D341Med (cell line): ENCODE measurements at regions not wholly inside any gene's neighbourhood (a gene's known extent, or its start where the extent isn't known, plus 50 kb on each side); places are given as distances from the start of the nearest gene placed in this dataset.

Source experiments
- DNase-seq: peaks from one replicate; pipeline ENCODE4 v3.0.0; 2012; ENCODE audit warnings: low spot score

GRCh38 chr22:22420580-22420979 lies 88.0 kb downstream of the ZNF280B start:
- no peak for DNase-seq

DNA sequence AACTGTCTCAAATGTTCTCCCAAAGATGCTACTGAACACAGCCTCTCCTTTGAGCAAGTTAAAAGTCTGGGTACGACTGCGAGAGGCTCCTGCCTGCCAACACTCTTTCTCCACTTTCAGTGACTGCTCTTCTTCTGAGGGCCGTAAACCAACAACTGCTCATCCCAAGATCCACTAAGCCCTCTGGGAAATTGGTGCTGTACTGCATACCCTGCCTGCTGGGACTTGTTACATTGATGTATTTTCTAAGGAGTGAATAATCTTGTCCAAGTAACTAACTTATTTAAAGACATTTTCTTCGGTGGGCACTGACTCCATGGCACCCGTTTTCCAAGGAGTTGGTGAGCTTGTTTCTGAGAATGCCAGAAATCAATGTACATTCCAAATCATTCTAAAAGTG lies 87.2 kb downstream of the ZNF280B start:
- DNase-seq, result no peak

GRCh38 chr22:22422629-22423112 lies 85.9 kb downstream of the ZNF280B start:
- DNase-seq, result peak; percentile 69

- DNase-seq, result no peak
Measured at GRCh38 chr22:22423681-22424080, 84.9 kb downstream of the ZNF280B start.

DNA sequence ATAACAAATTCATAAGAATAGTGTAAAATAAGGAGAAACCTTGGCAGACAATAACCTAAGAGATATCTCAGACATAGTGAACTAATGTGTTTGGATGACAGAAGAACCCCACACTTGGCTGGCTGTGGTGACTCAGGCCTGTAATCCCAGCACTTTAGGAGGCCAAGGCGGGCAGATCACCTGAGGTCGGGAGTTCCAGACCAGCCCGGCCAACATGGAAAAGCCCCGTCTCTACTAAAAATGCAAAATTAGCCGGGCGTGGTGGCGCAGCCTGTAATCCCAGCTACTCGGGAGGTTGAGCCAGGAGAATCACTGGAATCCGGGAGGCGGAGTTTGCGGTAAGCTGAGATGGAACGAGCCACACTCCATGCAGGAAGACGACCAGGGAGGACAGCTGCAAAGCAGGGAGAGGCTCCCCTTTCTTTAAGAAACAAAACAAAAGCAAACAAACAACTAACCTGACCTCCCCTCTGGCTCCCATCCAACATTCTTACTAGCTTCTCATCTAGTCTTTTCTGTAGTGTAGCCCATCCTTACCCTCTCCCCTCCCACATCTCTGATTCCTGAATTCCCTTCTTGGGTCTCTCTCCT lies 84.2 kb downstream of the ZNF280B start:
- DNase-seq, result no peak

DNA sequence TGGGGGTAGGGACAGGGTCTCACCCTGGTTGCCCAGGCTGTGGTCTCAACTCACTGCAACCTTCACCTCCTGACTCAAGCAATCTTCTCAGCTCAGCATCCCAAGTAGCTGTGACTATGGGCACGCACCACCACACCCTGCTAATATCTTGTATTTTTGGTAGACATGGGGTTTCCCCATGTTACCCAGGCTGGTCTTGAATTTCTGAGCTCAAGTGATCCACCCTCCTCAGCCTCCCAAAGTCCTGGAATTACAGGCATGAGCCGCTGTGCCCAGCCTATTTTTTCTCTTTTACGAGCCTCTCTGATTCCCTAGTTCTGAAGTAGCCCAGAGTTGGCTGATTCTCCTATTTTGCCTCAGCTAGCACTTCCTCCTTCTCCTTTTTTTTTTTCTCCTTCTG lies 83.6 kb downstream of the ZNF280B start:
- no peak for DNase-seq

DNA sequence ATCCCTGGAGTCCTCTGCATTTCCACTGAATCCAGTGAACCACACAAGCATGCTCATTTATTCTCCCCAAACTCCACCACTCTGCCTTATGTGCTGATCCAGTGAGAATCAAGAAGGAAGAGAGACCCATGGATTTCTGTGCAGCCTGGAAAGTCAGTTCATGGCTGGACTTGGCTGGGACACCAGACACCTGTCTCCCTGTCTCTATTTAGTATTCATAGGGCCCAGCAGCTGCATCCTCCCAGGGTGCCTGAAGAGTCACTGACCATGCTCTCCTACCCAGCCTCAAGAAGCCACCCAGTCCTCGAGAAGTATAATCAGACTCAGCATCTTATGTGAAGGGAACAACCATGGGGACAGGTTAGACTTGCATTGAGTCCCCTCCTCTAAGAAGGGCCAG lies 83.2 kb downstream of the ZNF280B start:
- DNase-seq, result no peak

GRCh38 chr22:22425783-22426624 lies 82.5 kb downstream of the ZNF280B start:
- no peak for DNase-seq

- DNase-seq, result no peak
Measured at GRCh38 chr22:22427542-22428065, 80.9 kb downstream of the ZNF280B start.

DNA sequence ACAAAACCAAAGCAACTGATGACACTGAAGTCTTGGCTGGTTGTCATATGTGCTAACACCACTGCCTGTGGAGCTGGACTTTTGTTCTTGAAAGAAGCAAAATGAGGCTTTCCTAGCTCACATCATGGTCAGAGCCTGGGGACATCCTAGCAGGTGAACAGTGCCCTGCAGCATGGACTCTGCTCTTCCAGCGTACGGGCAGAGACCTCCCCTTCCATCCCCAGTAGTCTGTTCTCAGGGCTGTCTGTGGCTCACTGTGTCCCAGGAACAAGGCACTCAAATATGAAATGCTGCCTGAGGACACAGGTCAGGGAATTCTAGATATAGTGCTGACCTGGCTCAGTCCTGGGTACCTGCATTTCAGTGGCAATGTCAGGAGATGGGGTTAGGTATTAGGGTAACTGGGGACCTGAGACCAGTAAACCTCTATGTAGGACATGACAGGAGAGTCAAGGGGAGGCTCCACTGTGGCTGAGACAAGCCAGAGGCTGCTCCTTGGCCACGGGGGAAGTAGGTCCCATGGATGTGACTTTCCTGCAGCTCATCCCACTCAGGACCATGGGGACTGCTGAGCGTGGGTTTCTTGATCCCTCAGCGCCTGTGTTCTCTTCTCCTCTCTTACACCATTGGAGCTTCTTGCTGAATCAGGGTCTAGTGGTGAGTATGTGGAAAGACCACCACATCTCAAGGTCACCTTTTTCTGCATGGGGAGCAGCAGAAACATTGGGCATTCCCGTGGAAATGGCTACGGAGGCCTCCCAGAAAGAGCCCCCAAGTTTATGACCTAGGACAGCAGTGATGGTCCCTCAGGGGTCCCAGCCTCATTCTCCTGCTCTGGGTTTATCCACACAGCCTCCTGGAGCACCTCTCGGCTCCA lies 80.1 kb downstream of the ZNF280B start:
- no peak for DNase-seq

- no peak for DNase-seq
Measured at GRCh38 chr22:22429369-22430108, 79.0 kb downstream of the ZNF280B start.

- no peak for DNase-seq
Measured at GRCh38 chr22:22430111-22430820, 78.3 kb downstream of the ZNF280B start.

DNA sequence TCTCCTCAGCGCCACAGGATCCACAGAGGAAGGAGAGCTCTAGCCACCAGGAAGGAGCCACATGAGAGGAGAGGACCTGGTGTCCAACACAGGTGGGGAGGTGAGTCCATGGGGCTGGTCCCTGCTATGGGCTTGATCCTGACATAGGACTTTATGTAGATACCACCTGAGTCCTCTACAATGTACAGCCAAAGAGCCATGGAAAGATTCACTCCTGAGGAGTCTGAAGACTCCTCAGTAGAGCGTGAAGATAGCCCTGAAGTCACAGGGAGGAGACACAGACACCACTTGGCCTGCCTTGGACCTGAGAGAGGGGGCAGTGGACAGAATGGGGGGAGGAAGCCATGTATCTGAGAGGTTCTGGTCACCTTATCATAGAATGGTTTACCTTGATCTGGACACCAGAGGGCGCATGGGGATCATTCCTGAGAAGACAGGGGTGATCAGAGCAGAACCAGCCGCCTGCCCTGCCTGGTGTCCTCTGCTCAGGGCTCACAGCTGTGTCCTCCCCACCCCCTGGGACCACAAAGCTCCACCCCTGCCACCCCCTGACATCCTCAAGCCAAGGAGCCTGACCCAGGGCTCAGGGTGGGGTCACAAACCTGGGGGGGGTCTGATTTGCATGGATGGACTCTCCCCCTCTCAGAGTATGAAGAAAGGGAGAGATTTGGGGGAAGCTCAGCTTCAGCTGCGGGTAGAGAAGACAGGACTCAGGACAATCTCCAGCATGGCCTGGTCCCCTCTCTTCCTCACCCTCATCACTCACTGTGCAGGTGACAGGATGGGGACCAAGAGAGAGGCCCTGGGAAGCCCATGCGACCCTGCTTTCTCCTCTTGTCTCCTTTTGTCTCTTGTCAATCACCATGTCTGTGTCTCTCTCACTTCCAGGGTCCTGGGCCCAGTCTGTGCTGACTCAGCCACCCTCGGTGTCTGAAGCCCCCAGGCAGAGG lies 77.0 kb downstream of the ZNF280B start:
- DNase-seq, result peak; percentile 79

DNA sequence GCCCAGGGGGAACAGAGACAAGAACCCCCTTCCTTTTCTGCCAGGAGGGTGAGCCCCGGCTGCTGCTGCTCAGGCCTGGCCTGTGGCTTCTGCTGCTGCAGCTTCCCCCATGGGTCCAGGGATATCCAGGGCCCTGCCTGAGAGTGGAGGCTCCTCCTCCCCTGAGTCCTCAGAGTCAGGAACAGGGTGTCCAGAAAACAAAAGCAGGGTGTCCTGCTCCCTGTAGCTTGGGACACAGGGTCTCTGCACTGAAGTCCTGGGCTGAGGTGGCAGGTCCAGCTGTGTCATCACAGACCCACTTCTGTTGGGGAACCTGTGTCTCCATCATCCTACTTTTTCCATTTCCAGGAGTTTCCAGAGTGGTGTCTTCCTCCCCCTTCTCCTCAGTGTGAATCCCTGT lies 76.1 kb downstream of the ZNF280B start:
- DNase-seq, result no peak

DNA sequence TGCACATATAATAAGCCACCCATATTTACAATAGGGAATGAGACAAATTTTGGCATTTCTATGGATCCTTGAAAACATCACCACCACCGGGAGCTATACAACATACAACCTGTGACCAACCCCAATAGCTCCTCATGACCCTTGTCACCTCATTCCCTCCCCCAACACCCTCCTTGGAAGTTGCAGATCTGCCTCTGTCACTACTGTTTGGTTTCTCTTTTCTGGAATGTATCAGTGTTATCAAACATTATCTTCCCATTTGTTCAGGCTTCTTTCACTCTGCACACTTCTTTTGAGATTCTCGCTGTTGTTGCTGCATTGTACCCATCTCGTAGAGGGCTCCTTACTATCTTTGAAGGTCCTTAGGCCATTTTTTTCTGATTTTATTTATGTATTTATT lies 75.6 kb downstream of the ZNF280B start:
- DNase-seq, result no peak

DNA sequence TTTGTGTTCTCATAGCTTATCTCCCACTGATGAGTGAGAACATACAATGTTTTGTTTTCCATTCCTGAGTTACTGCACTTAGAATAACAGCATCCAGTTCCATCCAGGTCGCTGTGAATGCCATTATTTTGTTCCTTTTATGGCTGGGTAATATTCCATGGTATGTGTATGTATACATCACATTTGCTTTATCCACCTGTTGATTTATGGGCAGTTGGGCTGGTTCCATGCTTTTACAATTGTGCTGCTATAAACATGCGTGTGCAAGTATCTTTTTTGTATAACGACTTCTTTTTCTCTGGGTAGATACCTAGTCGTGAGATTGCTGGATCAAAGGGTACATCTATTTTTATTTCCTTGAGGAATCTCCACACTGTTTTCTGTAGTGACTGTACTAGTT lies 74.8 kb downstream of the ZNF280B start:
- DNase-seq, result no peak
